NCI-H2107 (cell line): ENCODE measurements at regions not wholly inside any gene's neighbourhood (a gene's known extent, or its start where the extent isn't known, plus 50 kb on each side); places are given as distances from the start of the nearest gene placed in this dataset.

ENCODE experiments used
- DNase-seq: peaks from one replicate; lab custom pipeline; 2025; lab: John Stamatoyannopoulos, UW

DNA sequence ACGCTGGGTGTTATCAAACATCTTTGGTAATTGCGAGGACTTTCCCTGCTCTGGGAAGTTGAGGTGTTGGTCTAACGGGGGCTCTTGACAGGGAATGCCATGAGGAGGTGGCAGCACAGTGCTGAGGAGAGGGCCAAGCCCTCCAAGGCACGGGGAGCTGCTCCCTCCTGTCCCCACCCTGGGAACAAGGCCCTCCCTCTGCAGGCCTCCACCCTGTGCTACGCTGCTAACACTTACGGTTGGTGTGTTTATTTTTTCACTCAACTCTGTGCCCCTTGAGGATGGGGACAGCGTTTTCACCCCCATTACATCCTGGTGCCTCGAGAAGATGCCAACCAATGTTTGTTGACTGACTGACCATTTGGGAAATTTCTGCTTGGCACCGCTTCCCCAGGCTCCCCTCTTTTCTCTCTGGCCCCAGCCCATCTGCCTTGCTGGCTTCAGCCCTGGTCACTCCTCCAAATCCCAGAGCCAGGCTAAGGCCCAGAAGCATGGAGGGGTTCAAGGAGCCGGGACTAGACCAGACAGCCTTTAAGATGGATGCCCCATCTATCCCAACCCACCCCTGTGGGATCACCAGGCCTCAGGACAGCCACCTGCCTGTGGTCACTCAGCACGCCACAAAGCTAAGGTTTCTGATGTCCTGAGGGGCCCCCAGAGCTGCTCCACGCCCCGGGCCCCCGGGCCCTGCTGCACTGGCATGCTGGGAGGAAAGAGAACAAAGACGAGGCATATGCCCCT, 125.7 kb downstream of the BARX1 start:
- no peak for DNase-seq

DNA sequence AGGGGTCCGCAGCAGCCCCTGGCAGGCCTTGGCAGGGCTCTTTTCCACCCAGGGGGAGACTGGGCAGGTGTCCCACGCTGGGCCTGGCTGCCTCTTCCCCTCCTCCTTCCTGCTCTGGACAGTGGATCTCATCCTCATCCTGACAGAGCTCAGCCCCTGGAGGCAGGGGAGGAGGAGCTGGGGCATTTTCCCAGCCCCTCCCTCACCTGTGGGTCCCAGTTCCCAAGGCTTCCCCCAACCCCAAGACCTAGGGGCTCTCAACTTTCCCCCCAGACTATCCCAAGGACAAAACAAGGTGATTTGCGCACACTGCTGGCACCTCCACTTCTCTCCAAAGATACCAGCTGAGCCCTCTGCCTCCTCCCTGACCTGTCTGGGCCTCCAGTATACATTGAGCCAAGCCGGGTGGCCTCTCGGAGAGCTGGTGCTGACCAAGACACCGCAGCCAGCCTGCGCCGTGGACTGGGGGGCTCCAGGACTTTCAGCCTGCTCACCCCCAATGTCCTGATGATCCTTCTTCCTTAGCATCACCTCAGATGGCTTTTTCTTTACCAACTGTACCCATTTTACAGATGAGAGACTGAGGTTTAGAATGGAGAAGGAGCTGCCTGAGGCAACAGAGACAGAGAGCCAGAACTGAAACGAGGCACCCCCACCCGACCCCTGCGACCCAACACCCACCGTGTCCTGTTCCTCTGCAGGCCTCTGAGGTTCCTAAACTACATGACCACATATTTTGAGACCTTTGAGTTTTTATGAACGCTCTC, 126.6 kb downstream of the BARX1 start:
- DNase-seq, result no peak

DNA sequence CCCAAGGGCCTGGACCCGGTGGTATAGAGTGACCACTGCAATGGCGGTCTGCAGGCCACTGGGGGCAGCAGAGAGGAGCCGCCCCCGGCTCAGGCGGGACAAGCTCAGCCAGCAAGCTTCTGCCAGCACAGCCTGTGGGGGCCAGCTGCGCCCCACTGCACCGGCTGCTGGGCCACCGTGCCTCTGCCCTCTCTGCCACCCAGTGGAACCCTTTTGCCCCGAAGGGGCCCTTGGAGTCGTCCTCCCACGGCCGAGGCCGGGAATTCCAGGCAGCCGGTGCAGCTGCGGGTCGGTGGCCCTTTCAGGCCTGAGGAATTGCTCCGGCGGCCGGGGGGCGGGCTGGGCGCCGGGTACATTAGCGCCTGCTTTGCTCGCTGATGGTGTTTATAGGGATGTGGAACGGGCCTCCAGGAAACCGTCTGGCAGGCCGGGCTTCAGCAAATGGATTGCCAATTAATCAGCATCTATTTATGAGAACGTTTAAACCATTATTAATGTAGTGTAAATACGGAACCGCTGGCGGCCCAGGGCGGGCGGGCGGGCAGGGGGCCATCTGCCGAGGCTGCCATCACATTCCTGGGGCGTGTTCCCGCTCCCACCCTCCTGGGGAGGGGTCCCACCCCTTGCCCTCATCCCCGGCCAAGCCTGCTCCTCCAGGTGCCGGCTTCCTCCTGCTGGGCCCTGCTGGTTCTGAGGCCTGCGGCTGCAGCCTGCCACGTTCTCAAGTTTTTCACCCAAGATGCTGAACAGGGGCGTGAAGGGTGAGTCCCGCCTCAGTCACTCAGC, 127.4 kb downstream of the BARX1 start:
- no peak for DNase-seq

- DNase-seq, result no peak
Measured at GRCh38 chr9:93826905-93827544, 128.1 kb downstream of the BARX1 start.

GRCh38 chr9:93826209-93826608, 128.9 kb downstream of the BARX1 start:
- no peak for DNase-seq

- DNase-seq, result no peak
Measured at GRCh38 chr9:93825348-93826115, 129.6 kb downstream of the BARX1 start.

GRCh38 chr9:93824386-93825294, 130.5 kb downstream of the BARX1 start:
- no peak for DNase-seq

DNA sequence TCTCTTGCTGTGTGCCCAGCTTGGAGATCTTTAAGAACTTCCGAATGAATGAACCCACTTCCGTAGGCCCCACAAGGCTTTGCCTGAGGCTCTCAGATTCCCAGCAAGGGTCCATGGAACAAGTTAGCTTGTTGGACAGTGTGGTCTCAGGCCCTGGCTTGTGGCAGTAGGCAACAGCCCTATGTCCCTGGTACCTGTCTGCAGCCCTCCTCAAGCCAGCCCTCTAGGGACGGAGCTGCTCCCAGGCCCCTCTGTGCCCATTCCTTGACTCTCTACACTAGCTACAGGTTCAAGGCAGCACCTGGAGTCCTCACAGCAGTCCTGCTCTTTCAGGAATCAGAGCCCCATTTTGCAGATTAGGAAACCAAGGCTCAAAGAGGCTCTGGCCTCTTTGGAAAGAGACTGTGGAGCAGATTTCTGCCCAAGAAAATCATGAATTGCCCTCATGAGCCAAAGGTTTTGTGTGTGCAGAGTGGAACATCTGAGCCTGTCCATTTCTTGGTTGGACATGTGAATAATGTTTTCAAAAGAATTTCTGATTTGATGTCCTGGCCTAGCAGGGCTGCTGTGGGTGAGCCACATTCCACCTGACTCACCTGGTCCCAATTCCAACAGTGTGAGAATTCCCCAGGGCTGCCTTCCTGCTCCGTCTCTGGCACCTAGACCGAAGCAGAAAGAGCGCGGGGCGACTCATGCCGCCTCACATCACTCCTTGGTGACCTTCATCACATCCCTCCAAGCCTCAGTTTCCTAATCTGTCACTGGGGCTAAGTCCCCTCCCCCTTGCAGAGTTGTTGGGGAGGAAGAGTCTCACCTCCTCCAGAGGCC, 131.7 kb downstream of the BARX1 start:
- no peak for DNase-seq

DNA sequence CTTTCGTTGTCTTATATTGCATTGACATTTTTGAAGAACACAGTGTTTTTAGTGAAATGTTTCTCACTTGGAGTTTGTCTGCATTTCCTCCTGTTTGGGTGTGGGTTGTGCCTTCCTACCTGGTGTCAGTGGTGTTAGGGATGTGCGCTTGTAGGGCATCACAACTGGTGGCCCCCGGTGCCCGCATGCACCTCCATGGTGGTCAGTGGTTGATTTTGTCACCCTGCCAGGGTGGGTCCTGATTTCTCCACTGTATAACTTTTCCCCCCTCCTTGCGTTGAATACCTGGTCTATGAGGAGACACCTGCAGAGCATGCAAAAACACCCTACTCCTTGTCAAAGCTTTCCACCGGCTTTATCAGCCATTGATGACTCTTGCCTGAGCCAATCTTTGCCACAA, 132.9 kb downstream of the BARX1 start:
- DNase-seq, result no peak

- no peak for DNase-seq
Measured at GRCh38 chr9:93821307-93821703, 133.8 kb downstream of the BARX1 start.

GRCh38 chr9:93820667-93821306, 134.4 kb downstream of the BARX1 start:
- no peak for DNase-seq

DNA sequence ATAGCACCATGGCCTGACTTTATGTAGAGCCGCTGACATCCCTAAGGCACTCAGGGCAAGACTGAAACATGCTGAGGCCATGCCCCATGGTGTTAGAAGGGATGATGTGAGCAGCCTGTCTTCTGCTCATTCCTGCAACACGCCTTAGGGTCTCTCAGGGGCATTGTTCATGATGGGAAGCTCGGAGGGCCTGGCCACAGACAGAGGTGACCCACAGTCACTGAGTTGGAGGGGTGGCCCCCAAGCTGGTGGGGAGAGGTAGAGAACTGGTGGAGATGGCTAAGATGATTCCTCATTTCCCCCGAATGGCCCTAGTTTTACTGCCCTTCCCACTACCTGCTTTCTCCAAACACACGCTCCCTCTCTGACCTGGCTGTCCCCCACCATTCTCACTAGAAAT, 135.2 kb downstream of the BARX1 start:
- no peak for DNase-seq

- DNase-seq, result no peak
Measured at GRCh38 chr9:93818827-93819472, 136.2 kb downstream of the BARX1 start.

GRCh38 chr9:93818237-93818636, 136.9 kb downstream of the BARX1 start:
- no peak for DNase-seq

DNA sequence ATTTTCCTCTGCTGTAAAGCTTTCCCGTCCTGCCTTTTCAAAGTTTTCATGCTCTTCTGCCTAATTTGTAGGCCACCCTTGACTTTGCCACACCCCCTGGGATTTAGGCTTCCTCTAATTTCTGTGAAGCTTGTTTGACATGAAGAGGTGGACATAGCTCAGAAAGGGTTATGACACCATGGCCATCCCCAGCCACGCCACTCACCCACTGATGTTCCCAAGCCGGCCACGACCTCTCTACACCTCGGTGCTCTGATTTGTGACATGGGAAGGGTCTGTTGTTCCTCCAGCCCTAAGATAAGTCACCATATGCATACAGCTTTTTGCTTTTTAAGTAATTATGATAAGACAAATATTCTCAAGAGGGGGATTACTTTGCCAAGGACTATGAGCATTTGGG, 139.5 kb downstream of the BARX1 start:
- no peak for DNase-seq

- no peak for DNase-seq
Measured at GRCh38 chr9:93815135-93815534, 140.0 kb downstream of the BARX1 start.

DNA sequence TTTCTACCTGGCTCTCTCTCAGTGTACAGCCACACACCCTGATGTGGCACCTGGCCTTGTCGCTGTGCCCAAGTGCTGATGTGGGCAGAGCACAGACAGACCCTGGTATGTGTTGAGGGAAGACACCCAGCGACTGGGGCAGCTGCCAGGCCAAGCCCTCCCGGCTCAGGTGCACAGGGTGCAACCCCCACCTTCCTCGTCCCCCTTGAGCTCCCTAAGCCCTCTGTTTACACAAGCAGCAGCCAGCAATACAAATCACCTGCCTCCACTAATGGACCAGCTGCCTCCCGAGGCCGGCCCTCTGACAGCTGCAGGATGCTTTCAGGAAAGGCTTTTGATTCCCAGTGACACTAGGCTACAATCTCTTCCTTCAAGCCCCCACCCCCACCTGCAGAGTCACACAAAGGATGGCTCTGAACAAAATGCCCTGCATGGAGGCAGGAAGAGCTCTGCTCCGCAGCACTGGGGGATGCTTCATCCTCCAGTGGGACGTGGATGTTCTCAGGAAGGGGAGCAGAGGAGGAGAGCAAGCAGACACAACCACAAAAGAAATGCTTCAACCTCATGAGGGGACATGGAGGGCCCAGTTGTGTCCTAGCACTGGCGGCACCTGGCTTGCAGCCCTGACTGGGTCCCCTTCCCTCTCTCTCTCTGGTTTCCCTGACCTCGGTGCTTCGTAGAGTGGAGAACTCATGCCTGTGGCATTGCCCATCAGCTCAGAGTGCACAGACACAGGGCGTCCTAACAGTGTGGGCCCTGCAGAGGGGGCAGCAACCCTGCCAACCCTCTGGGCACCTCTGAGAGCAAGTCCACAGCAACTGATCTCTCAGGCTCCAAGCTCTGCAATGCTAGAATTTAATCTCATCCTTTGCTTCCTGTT, 140.8 kb downstream of the BARX1 start:
- DNase-seq, result peak; percentile 71
